ENCODE measurements at regions not wholly inside any gene's neighbourhood (a gene's known extent, or its start where the extent isn't known, plus 50 kb on each side); places are given as distances from the start of the nearest gene placed in this dataset.

GRCh38 chr4:17309567-17310268 is 202.2 kb downstream of the QDPR start:
- Histone ChIP-seq H4K20me1 (ENCODE audit: insufficient read depth, low read length, poor library complexity, severe bottlenecking) (no peaks in the 10 kb centered on the region), H3K4me3 (ENCODE audit: low read length, poor library complexity, severe bottlenecking) (no peak overlapping the region), H2AFZ (ENCODE audit: low read length) (no peak overlapping the region), H3K79me2 (ENCODE audit: insufficient read depth, low read length) (no peaks in the 10 kb centered on the region), H3F3A (ENCODE audit: low read depth) (no peaks in the 10 kb centered on the region), H3K9ac (ENCODE audit: low read depth, low read length, poor library complexity, severe bottlenecking) (no peak overlapping the region), H3K4me1 (ENCODE audit: insufficient read depth, low read length, poor library complexity, severe bottlenecking) (no peaks in the 10 kb centered on the region), H3K27me3 (ENCODE audit: insufficient read depth, low read length, poor library complexity, severe bottlenecking) (no peaks in the 10 kb centered on the region), H3K36me3 (ENCODE audit: insufficient read depth, low read length) (no peaks in the 10 kb centered on the region), H3K9me2 (replicated peaks; ENCODE audit: low read depth, low read length) (no peaks in the 10 kb centered on the region; the same call in 1 of the 2 replicates), H3K9me3 (ENCODE audit: insufficient read depth, low read depth, low read length) (no peaks in the 10 kb centered on the region), H3K4me2 (ENCODE audit: low read depth, low read length, poor library complexity, severe bottlenecking) (no peak overlapping the region)
- no peak for TF ChIP-seq CTCF (conservative IDR thresholded peaks at IDR 0.05; ENCODE audit: low read length)
- no peak for TF ChIP-seq EZH2phosphoT487 (IDR thresholded peaks at IDR 0.05; ENCODE audit: borderline replicate concordance)

- Histone ChIP-seq H2AFZ (ENCODE audit: low read length) (no peak overlapping the region), H3K4me2 (ENCODE audit: low read depth, low read length, poor library complexity, severe bottlenecking) (no peak overlapping the region), H3K9me3 (ENCODE audit: insufficient read depth, low read depth, low read length) (no peaks in the 10 kb centered on the region), H3K4me1 (ENCODE audit: insufficient read depth, low read length, poor library complexity, severe bottlenecking) (no peaks in the 10 kb centered on the region), H3K36me3 (ENCODE audit: insufficient read depth, low read length) (no peaks in the 10 kb centered on the region), H3K9ac (ENCODE audit: low read depth, low read length, poor library complexity, severe bottlenecking) (no peak overlapping the region), H3K4me3 (ENCODE audit: low read length, poor library complexity, severe bottlenecking) (no peak overlapping the region), H3K79me2 (ENCODE audit: insufficient read depth, low read length) (no peaks in the 10 kb centered on the region), H3K9me2 (replicated peaks; ENCODE audit: low read depth, low read length) (no peaks in the 10 kb centered on the region), H3K27me3 (ENCODE audit: insufficient read depth, low read length, poor library complexity, severe bottlenecking) (no peaks in the 10 kb centered on the region), H3F3A (ENCODE audit: low read depth) (no peaks in the 10 kb centered on the region), H4K20me1 (ENCODE audit: insufficient read depth, low read length, poor library complexity, severe bottlenecking) (no peaks in the 10 kb centered on the region)
- TF ChIP-seq EZH2phosphoT487 (IDR thresholded peaks at IDR 0.05; ENCODE audit: borderline replicate concordance) (no peak), CTCF (conservative IDR thresholded peaks at IDR 0.05; ENCODE audit: low read length) (no peak)
Measured at GRCh38 chr4:17301869-17302268, 210.0 kb downstream of the QDPR start.

GRCh38 chr4:17301266-17301665 is 210.6 kb downstream of the QDPR start:
- H3K36me3 ChIP-seq (ENCODE audit: insufficient read depth, low read length), result no peaks in the 10 kb centered on the region
- H3K79me2 ChIP-seq (ENCODE audit: insufficient read depth, low read length), result no peaks in the 10 kb centered on the region
- H4K20me1 ChIP-seq (ENCODE audit: insufficient read depth, low read length, poor library complexity, severe bottlenecking), result no peaks in the 10 kb centered on the region
- no peak overlapping the region for H3K4me3 ChIP-seq (ENCODE audit: low read length, poor library complexity, severe bottlenecking)
- H3F3A ChIP-seq (ENCODE audit: low read depth), result no peaks in the 10 kb centered on the region
- H3K9ac ChIP-seq (ENCODE audit: low read depth, low read length, poor library complexity, severe bottlenecking), result no peak overlapping the region
- TF ChIP-seq EZH2phosphoT487 (IDR thresholded peaks at IDR 0.05; ENCODE audit: borderline replicate concordance), result no peak
- no peak for TF ChIP-seq CTCF (conservative IDR thresholded peaks at IDR 0.05; ENCODE audit: low read length)
- no peaks in the 10 kb centered on the region for H3K4me1 ChIP-seq (ENCODE audit: insufficient read depth, low read length, poor library complexity, severe bottlenecking)
- no peaks in the 10 kb centered on the region for H3K27me3 ChIP-seq (ENCODE audit: insufficient read depth, low read length, poor library complexity, severe bottlenecking)
- H3K9me3 ChIP-seq (ENCODE audit: insufficient read depth, low read depth, low read length), result no peaks in the 10 kb centered on the region
- H2AFZ ChIP-seq (ENCODE audit: low read length), result no peak overlapping the region
- no peak overlapping the region for H3K4me2 ChIP-seq (ENCODE audit: low read depth, low read length, poor library complexity, severe bottlenecking)
- H3K9me2 ChIP-seq (replicated peaks; ENCODE audit: low read depth, low read length), result no peaks in the 10 kb centered on the region

Measured in Loucy (cell line).